ENCODE measurements at regions not wholly inside any gene's neighbourhood (a gene's known extent, or its start where the extent isn't known, plus 50 kb on each side); places are given as distances from the start of the nearest gene placed in this dataset.
"Not testable (repeated sequence)": the region's sequence is repeated elsewhere in the genome, so short reads cannot be mapped to it uniquely, and the experiment has no call there.

- Histone ChIP-seq H3K27me3 (ENCODE audit: control insufficient read depth in 1 of 2, insufficient read depth in 2 of 2, low read length in 2 of 2) (no peaks in the 10 kb centered on the region), H3K9me3 (ENCODE audit: low read length) (no peaks in the 10 kb centered on the region), H3K9ac (ENCODE audit: low read length) (no peak overlapping the region), H3K4me3 (ENCODE audit: low read depth in 1 of 2, low read length in 2 of 2) (no peak overlapping the region), H3K4me1 (ENCODE audit: insufficient read depth, low read length) (no peaks in the 10 kb centered on the region), H3K27ac (ENCODE audit: low read depth, low read length) (no peak overlapping the region), H3K36me3 (ENCODE audit: insufficient read depth, low read length) (no peaks in the 10 kb centered on the region)
Observed at GRCh38 chr16:27600381-27600780, 50.4 kb downstream of the KATNIP start.

- no peak overlapping the region for H3K9ac ChIP-seq (ENCODE audit: low read length)
- H3K9me3 ChIP-seq (ENCODE audit: low read length): no peaks in the 10 kb centered on the region
- no peaks in the 10 kb centered on the region for H3K27me3 ChIP-seq (ENCODE audit: control insufficient read depth in 1 of 2, insufficient read depth in 2 of 2, low read length in 2 of 2)
- H3K27ac ChIP-seq (ENCODE audit: low read depth, low read length): no peak overlapping the region
- no peak overlapping the region for H3K4me3 ChIP-seq (ENCODE audit: low read depth in 1 of 2, low read length in 2 of 2)
- no peaks in the 10 kb centered on the region for H3K36me3 ChIP-seq (ENCODE audit: insufficient read depth, low read length)
- H3K4me1 ChIP-seq (ENCODE audit: insufficient read depth, low read length): no peaks in the 10 kb centered on the region
Observed at GRCh38 chr16:27602103-27602502, 52.2 kb downstream of the KATNIP start.

DNA sequence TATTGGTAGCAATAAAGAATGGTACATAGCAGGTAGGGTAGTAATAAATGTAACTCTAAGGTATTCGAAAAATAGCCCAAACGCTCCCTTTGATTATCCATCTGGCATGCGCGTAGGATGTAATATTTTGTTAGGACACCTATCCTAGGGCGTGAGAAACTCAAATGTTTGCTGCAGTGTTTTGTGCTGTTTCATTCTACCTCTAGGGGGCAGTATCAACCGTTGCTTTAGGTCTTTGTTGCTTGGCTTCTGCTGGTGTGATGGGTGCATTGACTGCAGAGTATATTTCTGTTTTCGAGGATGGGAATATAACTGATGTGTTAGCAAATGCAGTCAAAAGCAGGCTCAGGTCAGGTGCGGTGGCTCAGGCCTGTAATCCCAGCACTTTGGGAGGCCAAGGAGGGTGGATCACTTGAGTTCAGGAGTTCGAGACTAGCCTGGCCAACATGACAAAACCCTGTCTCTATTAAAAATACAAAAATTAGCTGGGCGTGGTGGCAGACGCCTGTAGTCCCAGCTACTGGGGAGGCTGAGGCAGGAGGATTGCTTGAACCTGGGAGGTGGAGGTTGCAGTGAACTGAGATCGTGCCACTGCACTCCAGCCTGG is 55.7 kb downstream of the KATNIP start:
- not testable (repeated sequence) for H3K4me1 ChIP-seq (ENCODE audit: insufficient read depth, low read length); H3K27ac ChIP-seq (ENCODE audit: low read depth, low read length)

GRCh38 chr16:27611340-27611739 is 61.4 kb downstream of the KATNIP start:
- Histone ChIP-seq H3K9ac (ENCODE audit: low read length) (no peak overlapping the region), H3K9me3 (ENCODE audit: low read length) (no peaks in the 10 kb centered on the region), H3K4me1 (ENCODE audit: insufficient read depth, low read length) (no peaks in the 10 kb centered on the region)

More for the DNA sequence above, 55.7 kb downstream of the KATNIP start:
- not testable (repeated sequence) for H3K9me3 ChIP-seq (ENCODE audit: low read length); H3K36me3 ChIP-seq (ENCODE audit: insufficient read depth, low read length); H3K27me3 ChIP-seq (ENCODE audit: control insufficient read depth in 1 of 2, insufficient read depth in 2 of 2, low read length in 2 of 2); H3K4me3 ChIP-seq (ENCODE audit: low read depth in 1 of 2, low read length in 2 of 2); H3K9ac ChIP-seq (ENCODE audit: low read length)

DNA sequence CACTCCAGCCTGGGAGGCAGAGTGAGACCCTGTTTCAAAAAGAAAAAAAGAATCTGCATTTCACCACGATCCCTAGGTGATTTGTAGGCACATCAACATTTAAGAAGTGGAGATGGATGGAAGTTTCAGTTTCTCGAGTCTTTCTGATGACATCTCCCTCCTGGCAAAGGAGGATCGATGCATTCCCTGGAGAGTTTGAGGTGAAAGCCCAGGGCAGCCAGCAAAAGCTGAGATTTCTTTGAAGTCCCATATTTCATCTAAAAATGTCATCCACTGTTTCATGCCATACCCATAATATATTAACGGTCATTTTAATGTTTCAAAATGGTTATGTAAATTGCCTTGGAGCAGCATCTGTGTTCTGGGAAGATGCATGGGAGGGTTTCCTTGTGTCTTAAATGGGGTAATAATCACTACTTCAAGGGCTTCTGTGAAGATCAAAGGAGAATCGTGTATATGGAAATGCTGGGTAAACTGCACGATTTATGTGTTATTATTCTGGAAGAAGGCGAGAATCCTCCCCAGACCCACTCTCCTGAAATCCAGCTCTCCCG is 63.4 kb downstream of the KATNIP start:
- Histone ChIP-seq H3K9me3 (ENCODE audit: low read length) (no peaks in the 10 kb centered on the region), H3K36me3 (ENCODE audit: insufficient read depth, low read length) (peaks cover under 1% of the 10 kb centered on the region), H3K4me3 (ENCODE audit: low read depth in 1 of 2, low read length in 2 of 2) (no peak overlapping the region), H3K9ac (ENCODE audit: low read length) (no peak overlapping the region), H3K27me3 (ENCODE audit: control insufficient read depth in 1 of 2, insufficient read depth in 2 of 2, low read length in 2 of 2) (no peaks in the 10 kb centered on the region), H3K27ac (ENCODE audit: low read depth, low read length) (no peak overlapping the region), H3K4me1 (ENCODE audit: insufficient read depth, low read length) (no peaks in the 10 kb centered on the region)

More at GRCh38 chr16:27611340-27611739, 61.4 kb downstream of the KATNIP start:
- Histone ChIP-seq H3K27me3 (ENCODE audit: control insufficient read depth in 1 of 2, insufficient read depth in 2 of 2, low read length in 2 of 2) (no peaks in the 10 kb centered on the region), H3K27ac (ENCODE audit: low read depth, low read length) (no peak overlapping the region), H3K4me3 (ENCODE audit: low read depth in 1 of 2, low read length in 2 of 2) (no peak overlapping the region), H3K36me3 (ENCODE audit: insufficient read depth, low read length) (no peaks in the 10 kb centered on the region)

GRCh38 chr16:27617665-27618064 is 67.7 kb downstream of the KATNIP start:
- Histone ChIP-seq H3K36me3 (ENCODE audit: insufficient read depth, low read length) (peaks cover 12% of the 10 kb centered on the region), H3K9ac (ENCODE audit: low read length) (no peak overlapping the region), H3K27ac (ENCODE audit: low read depth, low read length) (no peak overlapping the region), H3K4me1 (ENCODE audit: insufficient read depth, low read length) (no peaks in the 10 kb centered on the region), H3K9me3 (ENCODE audit: low read length) (no peaks in the 10 kb centered on the region), H3K27me3 (ENCODE audit: control insufficient read depth in 1 of 2, insufficient read depth in 2 of 2, low read length in 2 of 2) (no peaks in the 10 kb centered on the region), H3K4me3 (ENCODE audit: low read depth in 1 of 2, low read length in 2 of 2) (no peak overlapping the region)

DNA sequence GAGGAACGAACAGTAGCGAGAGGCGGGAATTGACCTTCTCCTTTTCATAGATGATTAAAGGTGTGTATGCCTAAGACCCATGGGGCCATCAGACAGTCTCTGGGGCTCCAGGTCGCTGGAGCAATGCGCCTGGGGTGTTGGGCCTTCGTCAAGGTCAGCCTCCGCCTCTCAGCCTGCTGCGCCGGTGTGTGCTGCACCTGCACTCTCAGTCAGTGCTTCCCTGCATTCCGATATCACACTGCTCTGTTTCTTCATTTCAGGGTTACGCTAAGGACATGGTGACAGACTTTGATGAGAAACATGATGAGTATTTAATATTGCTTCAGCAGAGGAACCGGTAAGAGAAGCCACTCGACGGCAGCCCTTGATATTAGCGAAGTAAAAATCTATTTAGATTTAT is 68.2 kb downstream of the KATNIP start:
- Histone ChIP-seq H3K27me3 (ENCODE audit: control insufficient read depth in 1 of 2, insufficient read depth in 2 of 2, low read length in 2 of 2) (no peaks in the 10 kb centered on the region), H3K36me3 (ENCODE audit: insufficient read depth, low read length) (peaks cover 12% of the 10 kb centered on the region), H3K9ac (ENCODE audit: low read length) (no peak overlapping the region), H3K27ac (ENCODE audit: low read depth, low read length) (no peak overlapping the region), H3K4me1 (ENCODE audit: insufficient read depth, low read length) (no peaks in the 10 kb centered on the region), H3K9me3 (ENCODE audit: low read length) (no peaks in the 10 kb centered on the region), H3K4me3 (ENCODE audit: low read depth in 1 of 2, low read length in 2 of 2) (no peak overlapping the region)

- Histone ChIP-seq H3K9ac (ENCODE audit: low read length) (no peak overlapping the region), H3K4me1 (ENCODE audit: insufficient read depth, low read length) (no peaks in the 10 kb centered on the region), H3K9me3 (ENCODE audit: low read length) (no peaks in the 10 kb centered on the region), H3K27me3 (ENCODE audit: control insufficient read depth in 1 of 2, insufficient read depth in 2 of 2, low read length in 2 of 2) (no peaks in the 10 kb centered on the region), H3K27ac (ENCODE audit: low read depth, low read length) (no peak overlapping the region), H3K4me3 (ENCODE audit: low read depth in 1 of 2, low read length in 2 of 2) (no peak overlapping the region), H3K36me3 (ENCODE audit: insufficient read depth, low read length) (peaks cover 12% of the 10 kb centered on the region)
Observed at GRCh38 chr16:27618606-27619327, 68.8 kb downstream of the KATNIP start.

- Histone ChIP-seq H3K27ac (ENCODE audit: low read depth, low read length) (no peak overlapping the region), H3K27me3 (ENCODE audit: control insufficient read depth in 1 of 2, insufficient read depth in 2 of 2, low read length in 2 of 2) (no peaks in the 10 kb centered on the region), H3K4me1 (ENCODE audit: insufficient read depth, low read length) (peaks cover 7% of the 10 kb centered on the region), H3K36me3 (ENCODE audit: insufficient read depth, low read length) (peaks cover 12% of the 10 kb centered on the region), H3K4me3 (ENCODE audit: low read depth in 1 of 2, low read length in 2 of 2) (no peak overlapping the region), H3K9me3 (ENCODE audit: low read length) (no peaks in the 10 kb centered on the region), H3K9ac (ENCODE audit: low read length) (no peak overlapping the region)
Observed at GRCh38 chr16:27620541-27620940, 70.6 kb downstream of the KATNIP start.

DNA sequence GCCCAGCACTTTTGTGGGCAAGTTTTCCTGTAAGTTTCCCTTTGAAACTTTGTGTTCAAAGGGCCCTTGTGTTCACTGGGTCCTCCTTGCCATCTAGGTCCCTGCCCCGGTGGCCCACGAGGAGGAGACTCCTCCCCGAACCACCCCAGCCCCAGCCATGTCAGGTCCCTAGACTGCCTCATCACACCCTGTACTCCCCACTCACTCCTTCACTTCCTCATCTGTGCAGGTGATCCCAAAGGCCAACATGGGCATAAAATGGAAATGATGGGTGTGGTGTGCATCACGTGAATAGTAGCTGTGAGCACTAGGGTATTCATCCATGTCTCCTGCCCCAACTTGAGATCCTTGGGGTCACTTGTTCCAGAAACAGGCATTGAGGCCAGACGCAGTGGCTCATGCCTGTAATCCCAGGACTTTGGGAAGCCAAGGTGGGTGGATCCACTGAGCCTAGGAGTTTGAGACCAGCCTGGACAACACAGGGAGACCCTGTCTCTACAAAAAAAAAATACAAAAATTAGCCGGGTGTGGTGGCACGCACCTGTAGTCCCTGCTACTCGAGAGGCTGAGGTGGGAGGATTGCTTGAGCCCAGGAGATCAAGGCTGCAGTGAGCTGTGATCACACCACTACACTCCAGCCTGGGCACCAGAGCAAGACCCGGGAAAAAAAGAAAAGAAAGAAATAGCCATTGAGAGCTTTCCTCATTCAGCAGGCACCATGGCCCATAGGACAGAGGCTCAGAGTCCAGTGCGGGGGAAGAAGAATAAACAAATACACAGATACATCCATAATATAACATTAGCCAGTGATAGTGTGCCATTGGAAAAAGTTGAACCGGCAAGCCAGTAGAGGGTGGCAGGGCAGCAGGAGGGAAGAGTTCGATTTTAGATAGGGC is 74.5 kb downstream of the KATNIP start:
- H3K27me3 ChIP-seq (ENCODE audit: control insufficient read depth in 1 of 2, insufficient read depth in 2 of 2, low read length in 2 of 2): no peaks in the 10 kb centered on the region
- H3K36me3 ChIP-seq (ENCODE audit: insufficient read depth, low read length): peaks cover under 1% of the 10 kb centered on the region
- H3K27ac ChIP-seq (ENCODE audit: low read depth, low read length): no peak overlapping the region
- H3K9ac ChIP-seq (ENCODE audit: low read length): no peak overlapping the region
- H3K9me3 ChIP-seq (ENCODE audit: low read length): no peaks in the 10 kb centered on the region
- no peak overlapping the region for H3K4me3 ChIP-seq (ENCODE audit: low read depth in 1 of 2, low read length in 2 of 2)
- peaks cover 8% of the 10 kb centered on the region for H3K4me1 ChIP-seq (ENCODE audit: insufficient read depth, low read length)

GRCh38 chr16:27625050-27625697 is 75.2 kb downstream of the KATNIP start:
- Histone ChIP-seq H3K4me3 (ENCODE audit: low read depth in 1 of 2, low read length in 2 of 2) (no peak overlapping the region), H3K27ac (ENCODE audit: low read depth, low read length) (no peak overlapping the region), H3K36me3 (ENCODE audit: insufficient read depth, low read length) (no peaks in the 10 kb centered on the region), H3K9ac (ENCODE audit: low read length) (no peak overlapping the region), H3K9me3 (ENCODE audit: low read length) (no peaks in the 10 kb centered on the region), H3K4me1 (ENCODE audit: insufficient read depth, low read length) (peaks cover 8% of the 10 kb centered on the region), H3K27me3 (ENCODE audit: control insufficient read depth in 1 of 2, insufficient read depth in 2 of 2, low read length in 2 of 2) (no peaks in the 10 kb centered on the region)

Measured in muscle layer of colon (tissue), 2 donors.